Loucy (cell line): ENCODE measurements at regions not wholly inside any gene's neighbourhood (a gene's known extent, or its start where the extent isn't known, plus 50 kb on each side); places are given as distances from the start of the nearest gene placed in this dataset.

Experiments used
- CTCF ChIP-seq: fragments of 200-600 bp; sonication (generic); conservative IDR thresholded peaks from 2 replicates; pipeline ENCODE4 v1.5.1; 2014; ENCODE audit warnings: mild to moderate bottlenecking, antibody characterized with exemption, low read length
- EZH2phosphoT487 ChIP-seq: fragments of 200-600 bp; IDR thresholded peaks from 2 replicates; pipeline ENCODE4 v1.6.1; 2018; ENCODE audit warnings: antibody characterized with exemption, mild to moderate bottlenecking, moderate library complexity, borderline replicate concordance

GRCh38 chrX:13955975-13956374 is 73.7 kb downstream of the GEMIN8 start:
- no peak for TF ChIP-seq CTCF
- TF ChIP-seq EZH2phosphoT487: no peak
